B cell (primary cell): ENCODE measurements at regions not wholly inside any gene's neighbourhood (a gene's known extent, or its start where the extent isn't known, plus 50 kb on each side); places are given as distances from the start of the nearest gene placed in this dataset.

Source experiments
- ATAC-seq: fragments of 200-7000 bp; cut with Tn5 transposase; one replicate; pipeline ENCODE4 v1.10.0; 2021; ENCODE audit warnings: low read depth, mild to moderate bottlenecking, moderate number of reproducible peaks, moderate library complexity
- CTCF ChIA-PET: fragments of 350-600 bp; sonication (Branson Sonifier 250); formaldehyde crosslinking; loops from one replicate; lab custom pipeline; 2021; ENCODE audit warnings: antibody characterized with exemption, inconsistent platforms; lab: Charles Lee
- POLR2A ChIA-PET: fragments of 350-600 bp; sonication (Branson Sonifier 250); formaldehyde crosslinking; loops from one replicate; lab custom pipeline; 2021; ENCODE audit warnings: antibody characterized with exemption; lab: Charles Lee
- DNase-seq: peaks from one replicate; pipeline ENCODE4 v3.0.0; 2013
- H2AFZ ChIP-seq: 2 replicates; pipeline ENCODE4 v1.6.1; 2012; ENCODE audit warnings: mild to moderate bottlenecking, low read depth, low read length; ENCODE audit not compliant: insufficient read depth, poor library complexity, severe bottlenecking
- H3K27ac ChIP-seq, 2 donors: 1 replicate in 1 of 2; 2 replicates in 1 of 2; pipeline ENCODE4 v1.5.1; 2012 to 2013; ENCODE audit warnings: low read length in 2 of 2, mild to moderate bottlenecking in 2 of 2, moderate library complexity in 1 of 2
- H3K27me3 ChIP-seq, 4 experiments: fragments of 200-600 bp in 1 of 4; sonication (generic) in 1 of 4; replicated peaks in 1 of 4; 1 replicate in 2 of 4; 2 replicates in 2 of 4; pipeline versions ENCODE4 v1.6.1 to v1.7.0; 2013 to 2016; ENCODE audit warnings: low read length in 3 of 4, mild to moderate bottlenecking in 2 of 4, mixed read lengths in 1 of 4, moderate library complexity in 1 of 4; ENCODE audit not compliant: insufficient read depth in 4 of 4, control insufficient read depth in 3 of 4; ENCODE audit errors: control extremely low read depth in 1 of 4
- H3K36me3 ChIP-seq, 2 experiments: replicated peaks in 1 of 2; 1 replicate in 1 of 2; 2 replicates in 1 of 2; pipeline versions ENCODE4 v1.6.1 to v1.7.1; 2013; ENCODE audit warnings: low read length in 1 of 2; ENCODE audit not compliant: insufficient read depth in 2 of 2, control insufficient read depth in 1 of 2; ENCODE audit errors: control extremely low read depth in 1 of 2, extremely low read depth in 1 of 2
- H3K4me1 ChIP-seq, 2 donors: fragments of 200-600 bp in 1 of 2; sonication (generic) in 1 of 2; 1 replicate in 1 of 2; 2 replicates in 1 of 2; pipeline versions ENCODE4 v1.5.1 to v1.6.1; 2013 to 2017; ENCODE audit warnings: low read length in 2 of 2; ENCODE audit not compliant: control insufficient read depth in 2 of 2, insufficient read depth in 2 of 2
- H3K4me2 ChIP-seq: replicated peaks from 2 replicates; pipeline ENCODE3; 2012; ENCODE audit warnings: mild to moderate bottlenecking, low read depth, low read length; ENCODE audit not compliant: poor library complexity, severe bottlenecking
- H3K4me3 ChIP-seq, 5 experiments: fragments of 200-600 bp in 1 of 5; sonication (generic) in 1 of 5; 1 replicate in 3 of 5; 2 replicates in 2 of 5; pipeline versions ENCODE4 v1.5.1 to v1.7.0; 2011 to 2016; ENCODE audit warnings: low read length in 4 of 5, mild to moderate bottlenecking in 4 of 5, low read depth in 2 of 5, control low read depth in 1 of 5, moderate library complexity in 1 of 5; ENCODE audit not compliant: insufficient read depth in 1 of 5; ENCODE audit errors: control extremely low read depth in 1 of 5, extremely low read depth in 1 of 5
- H3K79me2 ChIP-seq: fragments of 200-600 bp; sonication (generic); one replicate; pipeline ENCODE4 v1.6.0; 2016; ENCODE audit warnings: low read length; ENCODE audit not compliant: control insufficient read depth, insufficient read depth
- H3K9ac ChIP-seq: fragments of 200-600 bp; sonication (generic); 2 replicates; pipeline ENCODE4 v1.6.1; 2017; ENCODE audit warnings: mild to moderate bottlenecking, low read length, moderate library complexity
- H3K9me3 ChIP-seq, 3 donors: one replicate each; pipeline versions ENCODE4 v1.6.1 to v1.7.1; 2013; ENCODE audit warnings: low read length in 2 of 3; ENCODE audit not compliant: control insufficient read depth in 2 of 3, insufficient read depth in 1 of 3; ENCODE audit errors: control extremely low read depth in 1 of 3
- H4K20me1 ChIP-seq: 2 replicates; pipeline ENCODE4 v1.6.0; 2012; ENCODE audit warnings: mild to moderate bottlenecking, low read length; ENCODE audit not compliant: insufficient read depth, control insufficient read depth, poor library complexity, severe bottlenecking
- H3K27ac Mint-ChIP-seq: one replicate; pipeline ENCODE4 v1.8.0; 2021; ENCODE audit warnings: mixed read lengths
- H3K27me3 Mint-ChIP-seq: one replicate; pipeline ENCODE4 v1.8.0; 2021; ENCODE audit warnings: mixed read lengths
- H3K4me1 Mint-ChIP-seq: one replicate; pipeline ENCODE4 v1.8.0; 2021; ENCODE audit warnings: mixed read lengths
- H3K4me3 Mint-ChIP-seq: one replicate; pipeline ENCODE4 v1.8.0; 2021; ENCODE audit warnings: mixed read lengths
- H3K9me3 Mint-ChIP-seq: one replicate; pipeline ENCODE4 v1.8.0; 2022; ENCODE audit warnings: mixed read lengths; ENCODE audit not compliant: insufficient read depth
- CTCF ChIP-seq: fragments of 200-600 bp; IDR thresholded peaks from one replicate; pipeline ENCODE4 v1.8.0; 2022; ENCODE audit warnings: antibody characterized with exemption, mild to moderate bottlenecking
- EZH2 ChIP-seq: IDR thresholded peaks from 2 replicates; pipeline ENCODE4 v1.6.1; 2012; ENCODE audit warnings: borderline replicate concordance, low read depth, mild to moderate bottlenecking, moderate library complexity, low read length; ENCODE audit not compliant: insufficient read depth, poor library complexity, severe bottlenecking
- WGBS: methylation state at CpG from one replicate; pipeline ENCODE4 v1.1.5; 2013; ENCODE audit warnings: missing lambda C conversion rate; ENCODE audit not compliant: insufficient coverage; 5-methylcytosine and 5-hydroxymethylcytosine counted together
- intact Hi-C: fragments of 100-400 bp; cut with micrococcal nuclease; formaldehyde crosslinking; loops from one replicate; pipeline ENCODE4 v1.10.0; 2022

- no peaks in the 10 kb centered on the region for H3K4me1 Mint-ChIP-seq
These were observed 349.6 kb downstream of the HAPSTR1 start for GRCh38 chr16:9441012-9441411.

DNA sequence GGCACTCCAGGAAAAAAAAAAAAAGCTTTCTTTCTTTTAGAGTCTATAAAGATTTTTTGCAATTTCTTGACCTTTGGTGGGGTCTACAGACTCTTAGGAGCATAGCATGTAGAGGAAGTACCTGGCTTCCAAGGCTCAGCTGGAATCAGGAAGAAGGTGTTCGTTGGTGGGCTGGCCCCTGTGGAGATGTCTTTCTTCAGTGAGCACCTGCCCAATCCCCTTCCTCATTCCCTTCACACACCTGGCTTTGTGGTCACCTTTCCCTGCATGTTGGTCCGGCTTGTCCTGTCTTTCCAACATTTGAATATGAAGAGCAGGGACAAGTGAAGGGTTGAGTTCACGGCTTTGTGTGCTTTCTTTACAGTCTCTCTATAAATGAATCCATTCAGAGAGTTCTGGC is 352.4 kb downstream of the HAPSTR1 start:
- no peak overlapping the region for H3K9ac ChIP-seq
- H3K36me3 ChIP-seq = no peaks in the 10 kb centered on the region
- no peak overlapping the region for H3K4me2 ChIP-seq
- H3K27ac ChIP-seq = no peak overlapping the region
- no peaks in the 10 kb centered on the region for H3K27me3 ChIP-seq
- DNase-seq (no peak), ATAC-seq (no peak)
- H3K4me3 Mint-ChIP-seq = no peak overlapping the region
- intact Hi-C loops = no loop called here
- ChIA-PET POLR2A (no interaction called here), CTCF (no interaction called here)
- H3K9me3 ChIP-seq = peaks cover 0 to 3% (median 0%) of the 10 kb centered on the region in 3 donors
- no peaks in the 10 kb centered on the region for H3K4me1 ChIP-seq
- H3K4me1 Mint-ChIP-seq = no peaks in the 10 kb centered on the region
- H2AFZ ChIP-seq = no peak overlapping the region
- no peaks in the 10 kb centered on the region for H3K79me2 ChIP-seq
- no peak for TF ChIP-seq CTCF
- no peak for TF ChIP-seq EZH2
- peaks cover 16% of the 10 kb centered on the region for H3K27me3 Mint-ChIP-seq
- H3K4me3 ChIP-seq = no peak overlapping the region
- no peaks in the 10 kb centered on the region for H4K20me1 ChIP-seq
- H3K9me3 Mint-ChIP-seq = peaks cover 5% of the 10 kb centered on the region
- H3K27ac Mint-ChIP-seq = no peak overlapping the region
- WGBS = no CpG with 5 or more reads among the region's 3 CpGs

More at GRCh38 chr16:9441012-9441411, 349.6 kb downstream of the HAPSTR1 start:
- H3K9me3 Mint-ChIP-seq = peaks cover 3% of the 10 kb centered on the region
- Histone ChIP-seq H3K27me3 (no peaks in the 10 kb centered on the region), H3K4me3 (no peak overlapping the region), H3K4me1 (no peaks in the 10 kb centered on the region), H3K9ac (no peak overlapping the region), H4K20me1 (no peaks in the 10 kb centered on the region), H3K79me2 (no peaks in the 10 kb centered on the region), H3K9me3 (no peaks in the 10 kb centered on the region), H2AFZ (no peak overlapping the region), H3K4me2 (no peak overlapping the region), H3K36me3 (no peaks in the 10 kb centered on the region), H3K27ac (no peak overlapping the region)
- ATAC-seq (no peak), DNase-seq (no peak)
- peaks cover 13% of the 10 kb centered on the region for H3K27me3 Mint-ChIP-seq
- TF ChIP-seq EZH2 = no peak
- TF ChIP-seq CTCF = no peak
- H3K4me3 Mint-ChIP-seq = no peak overlapping the region
- intact Hi-C loops = no loop called here
- H3K27ac Mint-ChIP-seq = no peak overlapping the region
- WGBS = 10% methylated on average over 2 of the region's 4 CpGs
- ChIA-PET POLR2A (no interaction called here), CTCF (no interaction called here)
